SH-SY5Y (cell line): ENCODE measurements at regions not wholly inside any gene's neighbourhood (a gene's known extent, or its start where the extent isn't known, plus 50 kb on each side); places are given as distances from the start of the nearest gene placed in this dataset.

Experiments
- GATA2 ChIP-seq: IDR thresholded peaks from 2 replicates; pipeline ENCODE4 v1.6.1; 2011; ENCODE audit warnings: mild to moderate bottlenecking, low read depth, low read length
- GATA3 ChIP-seq: IDR thresholded peaks from 2 replicates; pipeline ENCODE4 v1.6.1; 2011; ENCODE audit warnings: low read depth, mild to moderate bottlenecking, low read length, moderate library complexity

GRCh38 chr2:75775311-75775823 is 64.7 kb upstream of the GCFC2 start:
- TF ChIP-seq GATA3, result no peak
- TF ChIP-seq GATA2, result no peak

GRCh38 chr2:75772908-75773630 is 62.4 kb upstream of the GCFC2 start:
- no peak for TF ChIP-seq GATA3
- TF ChIP-seq GATA2, result no peak

- no peak for TF ChIP-seq GATA3
- TF ChIP-seq GATA2, result no peak
Measured at GRCh38 chr2:75765798-75766197, 55.1 kb upstream of the GCFC2 start.

GRCh38 chr2:75764611-75765010 is 53.9 kb upstream of the GCFC2 start:
- TF ChIP-seq GATA2 (no peak), GATA3 (no peak)
